SK-N-SH (cell line): ENCODE measurements at regions not wholly inside any gene's neighbourhood (a gene's known extent, or its start where the extent isn't known, plus 50 kb on each side); places are given as distances from the start of the nearest gene placed in this dataset.

Experiments
- CTCF ChIA-PET: fragments of 300-600, 350-600 bp; formaldehyde crosslinking; extraction: SDS; loops from one replicate; lab custom pipeline; 2021; lab: Yijun Ruan, JAX
- POLR2A ChIA-PET: fragments of 350-600 bp; sonication (Branson Sonifier 250); formaldehyde crosslinking; extraction: SDS; loops from one replicate; lab custom pipeline; 2020; ENCODE audit warnings: antibody characterized with exemption, inconsistent platforms; lab: Yijun Ruan, JAX
- DNase-seq: peaks from one replicate; pipeline ENCODE4 v3.0.0; 2012
- H2AFZ ChIP-seq: fragments of 200-600 bp; sonication (generic); 2 replicates; pipeline ENCODE4 v1.8.1; 2016; ENCODE audit warnings: antibody characterized with exemption, mild to moderate bottlenecking, low read depth
- H3F3A ChIP-seq: fragments of 200-600 bp; sonication (generic); replicated peaks from 2 replicates; pipeline ENCODE3; 2016; ENCODE audit warnings: antibody characterized with exemption, mild to moderate bottlenecking; ENCODE audit not compliant: insufficient read depth
- H3K27ac ChIP-seq, 2 experiments: fragments of 200-500 bp in 1 of 2; fragments of 200-600 bp in 1 of 2; sonication (Bioruptor generic) in 1 of 2; sonication (generic), shearing (Covaris generic) in 1 of 2; 2 replicates each; pipeline versions ENCODE4 v1.5.1 to v1.6.1; 2014 to 2016; ENCODE audit warnings: low read depth in 2 of 2, inconsistent platforms in 1 of 2, low read length in 1 of 2, mild to moderate bottlenecking in 1 of 2, mixed read lengths in 1 of 2
- H3K27me3 ChIP-seq: fragments of 200-600 bp; sonication (generic), shearing (Covaris generic); 2 replicates; pipeline ENCODE4 v1.6.1; 2016; ENCODE audit warnings: mixed run types; ENCODE audit not compliant: insufficient read depth
- H3K36me3 ChIP-seq, 2 experiments: fragments of 200-500 bp in 1 of 2; fragments of 200-600 bp in 1 of 2; sonication (Bioruptor generic) in 1 of 2; sonication (generic) in 1 of 2; replicated peaks in 1 of 2; 2 replicates each; pipeline versions ENCODE3 to v1.5.1; 2014 to 2016; ENCODE audit warnings: low read length in 1 of 2, mild to moderate bottlenecking in 1 of 2; ENCODE audit not compliant: insufficient read depth in 2 of 2, control insufficient read depth in 1 of 2
- H3K4me1 ChIP-seq, 2 experiments: fragments of 200-500 bp in 1 of 2; fragments of 200-600 bp in 1 of 2; sonication (Bioruptor generic) in 1 of 2; sonication (generic), shearing (Covaris generic) in 1 of 2; 2 replicates each; pipeline versions ENCODE4 v1.5.1 to v1.6.1; 2014 to 2016; ENCODE audit warnings: low read depth in 1 of 2, low read length in 1 of 2, mixed run types in 1 of 2; ENCODE audit not compliant: insufficient read depth in 2 of 2, control insufficient read depth in 1 of 2
- H3K4me2 ChIP-seq: fragments of 200-600 bp; sonication (generic), shearing (Covaris generic); 2 replicates; pipeline ENCODE4 v1.6.1; 2017; ENCODE audit warnings: mixed run types
- H3K4me3 ChIP-seq, 2 experiments: fragments of 200-500 bp in 1 of 2; fragments of 200-600 bp in 1 of 2; sonication (Bioruptor generic) in 1 of 2; sonication (generic), shearing (Covaris generic) in 1 of 2; 2 replicates each; pipeline versions ENCODE4 v1.5.1 to v1.8.1; 2014 to 2016; ENCODE audit warnings: low read depth in 2 of 2, inconsistent platforms in 1 of 2, low read length in 1 of 2, mild to moderate bottlenecking in 1 of 2, mixed read lengths in 1 of 2, moderate library complexity in 1 of 2
- H3K79me2 ChIP-seq: fragments of 200-600 bp; sonication (generic); 2 replicates; pipeline ENCODE4 v1.8.1; 2017; ENCODE audit warnings: mild to moderate bottlenecking; ENCODE audit not compliant: insufficient read depth
- H3K9ac ChIP-seq: fragments of 200-600 bp; sonication (generic); 2 replicates; pipeline ENCODE4 v1.6.1; 2017; ENCODE audit warnings: mixed run types
- H3K9me2 ChIP-seq: fragments of 200-600 bp; sonication (generic); 2 replicates; pipeline ENCODE4 v1.6.1; 2017; ENCODE audit warnings: mixed run types
- H3K9me3 ChIP-seq: fragments of 200-600 bp; sonication (generic); 2 replicates; pipeline ENCODE4 v1.6.1; 2017; ENCODE audit warnings: mixed run types, mild to moderate bottlenecking, moderate library complexity
- H4K20me1 ChIP-seq: fragments of 200-600 bp; sonication (generic); 2 replicates; pipeline ENCODE4 v1.6.1; 2017; ENCODE audit warnings: mild to moderate bottlenecking, mixed run types; ENCODE audit not compliant: insufficient read depth
- CHD2 ChIP-seq: fragments of 150-350 bp; IDR thresholded peaks from 2 replicates; pipeline ENCODE4 v1.6.1; 2018; ENCODE audit warnings: low read length; ENCODE audit not compliant: partially characterized antibody
- ELF1 ChIP-seq: IDR thresholded peaks from 2 replicates; pipeline ENCODE4 v1.4.0; 2012
- FOSL2 ChIP-seq: IDR thresholded peaks from 2 replicates; pipeline ENCODE4 v1.4.0; 2012; ENCODE audit warnings: low read depth, mild to moderate bottlenecking, moderate library complexity, borderline replicate concordance
- FOXJ3 ChIP-seq: sonication (generic); formaldehyde crosslinking; IDR thresholded peaks from 2 replicates; pipeline ENCODE4 v1.5.1; 2020; ENCODE audit warnings: mild to moderate bottlenecking, missing genetic modification reagents
- GABPA ChIP-seq: IDR thresholded peaks from 2 replicates; pipeline ENCODE4 v1.4.0; 2012; ENCODE audit warnings: low read depth, mild to moderate bottlenecking
- NFIC ChIP-seq: IDR thresholded peaks from 2 replicates; pipeline ENCODE4 v1.4.0; 2012; ENCODE audit warnings: borderline replicate concordance
- NRF1 ChIP-seq: IDR thresholded peaks from 2 replicates; pipeline ENCODE4 v1.6.1; 2012; ENCODE audit warnings: low read depth, mild to moderate bottlenecking, low read length
- POLR2AphosphoS5 ChIP-seq: IDR thresholded peaks from 2 replicates; pipeline ENCODE4 v1.6.1; 2012; ENCODE audit warnings: low read depth, low read length
- RXRA ChIP-seq: IDR thresholded peaks from 2 replicates; pipeline ENCODE4 v1.4.0; 2012; ENCODE audit warnings: low read depth, mild to moderate bottlenecking, borderline replicate concordance
- SIN3A ChIP-seq: IDR thresholded peaks from 2 replicates; pipeline ENCODE4 v1.6.1; 2012; ENCODE audit warnings: low read depth, mild to moderate bottlenecking, low read length, moderate library complexity, borderline replicate concordance
- SMC3 ChIP-seq: IDR thresholded peaks from 2 replicates; pipeline ENCODE4 v1.6.1; 2012; ENCODE audit warnings: low read depth, low read length, improper control_type of control experiment
- TAF1 ChIP-seq: IDR thresholded peaks from 2 replicates; pipeline ENCODE4 v1.6.1; 2012; ENCODE audit warnings: low read depth, mild to moderate bottlenecking, low read length, moderate library complexity, borderline replicate concordance
- TCF12 ChIP-seq: IDR thresholded peaks from 2 replicates; pipeline ENCODE4 v1.4.0; 2012
- YY1 ChIP-seq: IDR thresholded peaks from 2 replicates; pipeline ENCODE4 v1.4.0; 2012; ENCODE audit warnings: low read depth, mild to moderate bottlenecking
- WGBS: methylation state at CpG from one replicate; pipeline ENCODE4 v1.1.6; 2017; ENCODE audit warnings: low lambda C conversion rate; 5-methylcytosine and 5-hydroxymethylcytosine counted together
- TF ChIP-seq, protein P1 (sequence below): IDR thresholded peaks from 2 replicates; pipeline ENCODE4 v1.4.0; 2012; ENCODE audit warnings: low read depth, borderline replicate concordance
- TF ChIP-seq, protein P2 (sequence below): fragments of 150-350 bp; IDR thresholded peaks from 2 replicates; pipeline ENCODE4 v1.6.1; 2016; ENCODE audit warnings: mild to moderate bottlenecking, low read depth, low read length
- TF ChIP-seq, protein P3 (sequence below): IDR thresholded peaks from 2 replicates; pipeline ENCODE4; 2012
- TF ChIP-seq, protein P4 (sequence below): fragments of 200-600 bp; sonication (generic); IDR thresholded peaks from 2 replicates; pipeline ENCODE4 v1.6.1; 2017; ENCODE audit warnings: antibody characterized with exemption, mild to moderate bottlenecking, moderate library complexity

DNA sequence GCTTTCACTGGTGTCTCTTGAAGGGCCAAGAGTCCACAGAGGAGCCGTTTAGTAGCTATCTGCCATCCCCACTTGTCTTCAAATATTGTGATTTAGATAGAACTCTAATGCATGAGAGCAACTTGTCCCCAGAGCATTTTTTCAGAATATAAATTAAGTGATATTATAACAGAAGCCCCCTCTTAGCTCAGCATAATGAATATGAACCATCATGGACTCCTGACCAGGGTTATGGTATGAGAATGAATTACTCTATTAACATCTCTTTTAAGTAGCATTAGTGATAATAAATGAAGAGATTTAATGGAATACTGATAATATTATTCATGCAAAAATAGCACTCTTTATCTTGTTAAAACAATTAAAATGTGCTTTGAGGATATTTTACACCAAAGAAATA is 709.6 kb downstream of the GALR1 start:
- Histone ChIP-seq H4K20me1 (no peaks in the 10 kb centered on the region), H3K27ac (no peak overlapping the region), H3K79me2 (no peaks in the 10 kb centered on the region), H3F3A (no peaks in the 10 kb centered on the region)
- CTCF ChIA-PET, result interaction anchor here (0.9 kb wide), 1 partner anchor 22 kb away, joined by 3 read pairs; no protein-coding TSS in a partner anchor
- DNase-seq, result no peak
- 8% methylated on average over 1 of the region's 1 CpG for WGBS
- TF ChIP-seq, protein P1, sequence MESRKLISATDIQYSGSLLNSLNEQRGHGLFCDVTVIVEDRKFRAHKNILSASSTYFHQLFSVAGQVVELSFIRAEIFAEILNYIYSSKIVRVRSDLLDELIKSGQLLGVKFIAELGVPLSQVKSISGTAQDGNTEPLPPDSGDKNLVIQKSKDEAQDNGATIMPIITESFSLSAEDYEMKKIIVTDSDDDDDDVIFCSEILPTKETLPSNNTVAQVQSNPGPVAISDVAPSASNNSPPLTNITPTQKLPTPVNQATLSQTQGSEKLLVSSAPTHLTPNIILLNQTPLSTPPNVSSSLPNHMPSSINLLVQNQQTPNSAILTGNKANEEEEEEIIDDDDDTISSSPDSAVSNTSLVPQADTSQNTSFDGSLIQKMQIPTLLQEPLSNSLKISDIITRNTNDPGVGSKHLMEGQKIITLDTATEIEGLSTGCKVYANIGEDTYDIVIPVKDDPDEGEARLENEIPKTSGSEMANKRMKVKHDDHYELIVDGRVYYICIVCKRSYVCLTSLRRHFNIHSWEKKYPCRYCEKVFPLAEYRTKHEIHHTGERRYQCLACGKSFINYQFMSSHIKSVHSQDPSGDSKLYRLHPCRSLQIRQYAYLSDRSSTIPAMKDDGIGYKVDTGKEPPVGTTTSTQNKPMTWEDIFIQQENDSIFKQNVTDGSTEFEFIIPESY, result no peak
- no peak for TF ChIP-seq FOSL2
- TF ChIP-seq SIN3A, result no peak
- TF ChIP-seq, protein P2, sequence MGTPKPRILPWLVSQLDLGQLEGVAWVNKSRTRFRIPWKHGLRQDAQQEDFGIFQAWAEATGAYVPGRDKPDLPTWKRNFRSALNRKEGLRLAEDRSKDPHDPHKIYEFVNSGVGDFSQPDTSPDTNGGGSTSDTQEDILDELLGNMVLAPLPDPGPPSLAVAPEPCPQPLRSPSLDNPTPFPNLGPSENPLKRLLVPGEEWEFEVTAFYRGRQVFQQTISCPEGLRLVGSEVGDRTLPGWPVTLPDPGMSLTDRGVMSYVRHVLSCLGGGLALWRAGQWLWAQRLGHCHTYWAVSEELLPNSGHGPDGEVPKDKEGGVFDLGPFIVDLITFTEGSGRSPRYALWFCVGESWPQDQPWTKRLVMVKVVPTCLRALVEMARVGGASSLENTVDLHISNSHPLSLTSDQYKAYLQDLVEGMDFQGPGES, result no peak
- no peak for TF ChIP-seq ELF1
- no peak for TF ChIP-seq YY1
- no peak for TF ChIP-seq RXRA
- no peak for TF ChIP-seq TAF1
- TF ChIP-seq SMC3, result no peak
- no peak for TF ChIP-seq POLR2AphosphoS5
- TF ChIP-seq, protein P3, sequence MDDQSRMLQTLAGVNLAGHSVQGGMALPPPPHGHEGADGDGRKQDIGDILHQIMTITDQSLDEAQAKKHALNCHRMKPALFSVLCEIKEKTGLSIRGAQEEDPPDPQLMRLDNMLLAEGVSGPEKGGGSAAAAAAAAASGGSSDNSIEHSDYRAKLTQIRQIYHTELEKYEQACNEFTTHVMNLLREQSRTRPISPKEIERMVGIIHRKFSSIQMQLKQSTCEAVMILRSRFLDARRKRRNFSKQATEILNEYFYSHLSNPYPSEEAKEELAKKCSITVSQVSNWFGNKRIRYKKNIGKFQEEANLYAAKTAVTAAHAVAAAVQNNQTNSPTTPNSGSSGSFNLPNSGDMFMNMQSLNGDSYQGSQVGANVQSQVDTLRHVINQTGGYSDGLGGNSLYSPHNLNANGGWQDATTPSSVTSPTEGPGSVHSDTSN, result no peak
- no peak for TF ChIP-seq GABPA
- TF ChIP-seq, all 33 proteins: peak for 0
- H3K9me2 ChIP-seq, result no peaks in the 10 kb centered on the region
- POLR2A ChIA-PET, result no interaction called here
- no peak overlapping the region for H2AFZ ChIP-seq
- no peaks in the 10 kb centered on the region for H3K4me1 ChIP-seq
- no peaks in the 10 kb centered on the region for H3K36me3 ChIP-seq
- no peaks in the 10 kb centered on the region for H3K27me3 ChIP-seq
- H3K9me3 ChIP-seq, result no peaks in the 10 kb centered on the region
- H3K9ac ChIP-seq, result no peak overlapping the region
- H3K4me2 ChIP-seq, result no peak overlapping the region
- no peak overlapping the region for H3K4me3 ChIP-seq

DNA sequence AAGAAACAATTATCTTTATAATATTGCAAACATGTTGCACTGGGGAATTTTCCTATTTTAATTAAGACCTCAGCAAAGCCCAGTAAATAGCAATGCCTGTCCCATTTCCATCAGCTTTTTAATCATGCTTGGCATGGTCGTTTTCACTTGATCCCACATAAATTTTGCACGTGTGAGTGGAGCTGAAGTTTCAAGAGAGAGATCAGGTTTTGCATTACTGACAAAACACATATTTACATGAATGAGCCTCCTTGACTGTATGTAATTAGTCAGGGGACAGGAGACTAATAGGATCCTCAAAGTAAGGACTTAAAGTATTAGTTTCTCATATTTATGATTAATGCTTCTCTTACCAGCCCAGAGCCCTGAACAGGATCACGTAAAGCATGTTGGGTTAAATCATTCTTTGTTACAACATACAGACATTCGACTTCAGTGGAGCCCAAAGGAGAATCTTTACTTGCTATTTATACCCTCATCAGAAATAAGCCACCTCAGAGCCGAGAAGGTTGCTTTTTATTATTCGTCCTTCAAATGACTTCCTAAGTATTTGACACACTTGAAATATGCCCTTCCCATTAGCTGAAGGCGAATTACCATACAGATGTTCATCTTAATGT is 711.3 kb downstream of the GALR1 start:
- DNase-seq, result no peak
- no peaks in the 10 kb centered on the region for H3K4me1 ChIP-seq
- POLR2A ChIA-PET, result no interaction called here
- no peaks in the 10 kb centered on the region for H4K20me1 ChIP-seq
- H3K4me2 ChIP-seq, result no peak overlapping the region
- no peaks in the 10 kb centered on the region for H3K79me2 ChIP-seq
- H3K27ac ChIP-seq, result no peak overlapping the region
- CTCF ChIA-PET, result no interaction called here
- 1% methylated on average over 7 of the region's 7 CpGs for WGBS
- H2AFZ ChIP-seq, result no peak overlapping the region
- H3K4me3 ChIP-seq, result no peak overlapping the region
- H3F3A ChIP-seq, result no peaks in the 10 kb centered on the region
- H3K27me3 ChIP-seq, result no peaks in the 10 kb centered on the region
- H3K36me3 ChIP-seq, result no peaks in the 10 kb centered on the region
- no peak overlapping the region for H3K9ac ChIP-seq
- H3K9me3 ChIP-seq, result no peaks in the 10 kb centered on the region
- no peaks in the 10 kb centered on the region for H3K9me2 ChIP-seq
- TF ChIP-seq TCF12, result no peak
- no peak for TF ChIP-seq NFIC
- no peak for TF ChIP-seq NRF1
- no peak for TF ChIP-seq RXRA
- TF ChIP-seq, protein P3, result no peak
- TF ChIP-seq, protein P4, sequence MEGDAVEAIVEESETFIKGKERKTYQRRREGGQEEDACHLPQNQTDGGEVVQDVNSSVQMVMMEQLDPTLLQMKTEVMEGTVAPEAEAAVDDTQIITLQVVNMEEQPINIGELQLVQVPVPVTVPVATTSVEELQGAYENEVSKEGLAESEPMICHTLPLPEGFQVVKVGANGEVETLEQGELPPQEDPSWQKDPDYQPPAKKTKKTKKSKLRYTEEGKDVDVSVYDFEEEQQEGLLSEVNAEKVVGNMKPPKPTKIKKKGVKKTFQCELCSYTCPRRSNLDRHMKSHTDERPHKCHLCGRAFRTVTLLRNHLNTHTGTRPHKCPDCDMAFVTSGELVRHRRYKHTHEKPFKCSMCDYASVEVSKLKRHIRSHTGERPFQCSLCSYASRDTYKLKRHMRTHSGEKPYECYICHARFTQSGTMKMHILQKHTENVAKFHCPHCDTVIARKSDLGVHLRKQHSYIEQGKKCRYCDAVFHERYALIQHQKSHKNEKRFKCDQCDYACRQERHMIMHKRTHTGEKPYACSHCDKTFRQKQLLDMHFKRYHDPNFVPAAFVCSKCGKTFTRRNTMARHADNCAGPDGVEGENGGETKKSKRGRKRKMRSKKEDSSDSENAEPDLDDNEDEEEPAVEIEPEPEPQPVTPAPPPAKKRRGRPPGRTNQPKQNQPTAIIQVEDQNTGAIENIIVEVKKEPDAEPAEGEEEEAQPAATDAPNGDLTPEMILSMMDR, result no peak
- TF ChIP-seq, protein P1, result no peak
- TF ChIP-seq CHD2, result no peak
- no peak for TF ChIP-seq FOXJ3 (CRISPR knock-in tag)
- no peak for TF ChIP-seq FOSL2
